OCI-LY3 (cell line): ENCODE measurements at regions not wholly inside any gene's neighbourhood (a gene's known extent, or its start where the extent isn't known, plus 50 kb on each side); places are given as distances from the start of the nearest gene placed in this dataset.

Experiments
- H2AFZ ChIP-seq: fragments of 200-600, 300-600 bp; shearing (Covaris generic); 2 replicates; pipeline ENCODE4 v1.6.0; 2014; ENCODE audit warnings: antibody characterized with exemption, low read depth, low read length
- H3K27ac ChIP-seq: fragments of 200-600, 300-600 bp; sonication (generic); 2 replicates; pipeline ENCODE4 v1.5.1; 2014; ENCODE audit warnings: mild to moderate bottlenecking, low read length, moderate library complexity, mixed read lengths
- H3K27me3 ChIP-seq: fragments of 200-600, 300-600 bp; sonication (generic); 2 replicates; pipeline ENCODE4 v1.6.1; 2014; ENCODE audit warnings: low read depth, low read length, mixed read lengths
- H3K36me3 ChIP-seq: fragments of 200-600, 300-600 bp; sonication (generic); replicated peaks from 2 replicates; pipeline ENCODE3; 2014; ENCODE audit warnings: low read depth, low read length, mixed read lengths
- H3K4me1 ChIP-seq: fragments of 300-600, 200-600 bp; sonication (generic); 2 replicates; pipeline ENCODE4 v1.6.1; 2014; ENCODE audit warnings: low read length, mixed read lengths
- H3K4me2 ChIP-seq: fragments of 200-600, 300-600 bp; sonication (generic); 2 replicates; pipeline ENCODE4 v1.6.1; 2014; ENCODE audit warnings: low read length, mixed read lengths
- H3K4me3 ChIP-seq: fragments of 300-600, 200-600 bp; sonication (generic); 2 replicates; pipeline ENCODE4 v1.5.1; 2014; ENCODE audit warnings: antibody characterized with exemption, mild to moderate bottlenecking, low read length, moderate library complexity
- H3K79me2 ChIP-seq: fragments of 300-600, 200-600 bp; shearing (Covaris generic); 2 replicates; pipeline ENCODE4 v1.6.1; 2014; ENCODE audit warnings: mild to moderate bottlenecking, low read length, mixed read lengths
- H3K9ac ChIP-seq: fragments of 300-600, 200-600 bp; shearing (Covaris generic); 2 replicates; pipeline ENCODE4 v1.6.0; 2014; ENCODE audit warnings: mild to moderate bottlenecking, low read length, moderate library complexity
- H3K9me3 ChIP-seq: fragments of 200-600, 300-600 bp; shearing (Covaris generic); 2 replicates; pipeline ENCODE4 v1.6.1; 2014; ENCODE audit warnings: low read length, mixed read lengths; ENCODE audit not compliant: insufficient read depth
- H4K20me1 ChIP-seq: fragments of 200-600, 300-600 bp; sonication (generic); 2 replicates; pipeline ENCODE4 v1.6.1; 2016; ENCODE audit warnings: low read length, mixed read lengths; ENCODE audit not compliant: insufficient read depth
- CTCF ChIP-seq: fragments of 200-600, 300-600 bp; sonication (generic); IDR thresholded peaks from 2 replicates; pipeline ENCODE4 v1.5.1; 2014; ENCODE audit warnings: antibody characterized with exemption, low read length, low read depth
- EZH2phosphoT487 ChIP-seq: fragments of 200-600 bp; shearing (Covaris generic); IDR thresholded peaks from 2 replicates; pipeline ENCODE4 v1.6.1; 2018; ENCODE audit warnings: antibody characterized with exemption, mixed run types, low read depth

- H3K79me2 ChIP-seq: no peaks in the 10 kb centered on the region
- H3K9me3 ChIP-seq: no peaks in the 10 kb centered on the region
- H3K27ac ChIP-seq: no peak overlapping the region
- H3K4me3 ChIP-seq: no peak overlapping the region
- no peak overlapping the region for H3K4me2 ChIP-seq
- no peaks in the 10 kb centered on the region for H3K4me1 ChIP-seq
- no peak overlapping the region for H3K9ac ChIP-seq
- no peaks in the 10 kb centered on the region for H4K20me1 ChIP-seq
- no peak for TF ChIP-seq CTCF
- no peak overlapping the region for H2AFZ ChIP-seq
- H3K36me3 ChIP-seq: no peaks in the 10 kb centered on the region
- no peaks in the 10 kb centered on the region for H3K27me3 ChIP-seq
Observed at GRCh38 chr10:107299606-107300005, 135.1 kb upstream of the SORCS1 start.

GRCh38 chr10:107284187-107284586 is 119.7 kb upstream of the SORCS1 start:
- Histone ChIP-seq H3K27ac (no peak overlapping the region), H3K79me2 (no peaks in the 10 kb centered on the region), H2AFZ (no peak overlapping the region), H3K9ac (no peak overlapping the region), H3K36me3 (no peaks in the 10 kb centered on the region), H3K4me1 (no peaks in the 10 kb centered on the region), H3K9me3 (no peaks in the 10 kb centered on the region), H3K4me2 (no peak overlapping the region), H3K27me3 (no peaks in the 10 kb centered on the region), H4K20me1 (no peaks in the 10 kb centered on the region), H3K4me3 (no peak overlapping the region)
- no peak for TF ChIP-seq CTCF
- TF ChIP-seq EZH2phosphoT487: no peak

- H3K4me1 ChIP-seq: no peaks in the 10 kb centered on the region
- H3K9me3 ChIP-seq: no peaks in the 10 kb centered on the region
- H3K4me3 ChIP-seq: no peak overlapping the region
- no peaks in the 10 kb centered on the region for H3K27me3 ChIP-seq
- H3K36me3 ChIP-seq: no peaks in the 10 kb centered on the region
- H3K79me2 ChIP-seq: no peaks in the 10 kb centered on the region
- no peak overlapping the region for H3K4me2 ChIP-seq
- H4K20me1 ChIP-seq: no peaks in the 10 kb centered on the region
- no peak overlapping the region for H3K9ac ChIP-seq
- no peak overlapping the region for H3K27ac ChIP-seq
- no peak overlapping the region for H2AFZ ChIP-seq
- TF ChIP-seq CTCF (no peak), EZH2phosphoT487 (no peak)
Observed at GRCh38 chr10:107280293-107280692, 115.8 kb upstream of the SORCS1 start.

- no peaks in the 10 kb centered on the region for H3K4me1 ChIP-seq
- H3K27me3 ChIP-seq: no peaks in the 10 kb centered on the region
- no peaks in the 10 kb centered on the region for H3K9me3 ChIP-seq
- no peak overlapping the region for H3K27ac ChIP-seq
- H2AFZ ChIP-seq: no peak overlapping the region
- H3K79me2 ChIP-seq: no peaks in the 10 kb centered on the region
- no peak overlapping the region for H3K4me2 ChIP-seq
- no peak overlapping the region for H3K9ac ChIP-seq
- H3K36me3 ChIP-seq: no peaks in the 10 kb centered on the region
- no peaks in the 10 kb centered on the region for H4K20me1 ChIP-seq
- no peak for TF ChIP-seq CTCF
- TF ChIP-seq EZH2phosphoT487: no peak
- H3K4me3 ChIP-seq: no peak overlapping the region
Observed at GRCh38 chr10:107277591-107277990, 113.1 kb upstream of the SORCS1 start.
